Osteocyte (in vitro differentiated cells): ENCODE measurements at regions not wholly inside any gene's neighbourhood (a gene's known extent, or its start where the extent isn't known, plus 50 kb on each side); places are given as distances from the start of the nearest gene placed in this dataset.

Experiments used
- DNase-seq: peaks from one replicate; pipeline ENCODE4 v3.0.0; 2021; ENCODE audit warnings: mixed read lengths; ENCODE audit not compliant: unreplicated experiment; ENCODE audit errors: extremely low spot score
- H3K27ac Mint-ChIP-seq: one replicate; pipeline ENCODE4 v1.8.0; 2021; ENCODE audit warnings: mild to moderate bottlenecking, mixed read lengths; ENCODE audit not compliant: unreplicated experiment
- H3K27me3 Mint-ChIP-seq: one replicate; pipeline ENCODE4 v1.8.0; 2021; ENCODE audit warnings: mixed read lengths; ENCODE audit not compliant: unreplicated experiment
- H3K36me3 Mint-ChIP-seq: one replicate; pipeline ENCODE4 v1.8.0; 2021; ENCODE audit warnings: mixed read lengths; ENCODE audit not compliant: unreplicated experiment
- H3K4me1 Mint-ChIP-seq: one replicate; pipeline ENCODE4 v1.8.0; 2021; ENCODE audit warnings: mixed read lengths; ENCODE audit not compliant: unreplicated experiment
- H3K4me3 Mint-ChIP-seq: one replicate; pipeline ENCODE4 v1.8.0; 2021; ENCODE audit warnings: mild to moderate bottlenecking, moderate library complexity, mixed read lengths; ENCODE audit not compliant: unreplicated experiment
- H3K9me3 Mint-ChIP-seq: one replicate; pipeline ENCODE4 v1.8.0; 2021; ENCODE audit warnings: mixed read lengths; ENCODE audit not compliant: unreplicated experiment
- TF ChIP-seq, protein P1 (sequence below): fragments of 200-600 bp; sonication (generic); IDR thresholded peaks from 2 replicates; pipeline ENCODE4 v1.5.0; 2021; ENCODE audit warnings: antibody characterized with exemption, mild to moderate bottlenecking, moderate library complexity

DNA sequence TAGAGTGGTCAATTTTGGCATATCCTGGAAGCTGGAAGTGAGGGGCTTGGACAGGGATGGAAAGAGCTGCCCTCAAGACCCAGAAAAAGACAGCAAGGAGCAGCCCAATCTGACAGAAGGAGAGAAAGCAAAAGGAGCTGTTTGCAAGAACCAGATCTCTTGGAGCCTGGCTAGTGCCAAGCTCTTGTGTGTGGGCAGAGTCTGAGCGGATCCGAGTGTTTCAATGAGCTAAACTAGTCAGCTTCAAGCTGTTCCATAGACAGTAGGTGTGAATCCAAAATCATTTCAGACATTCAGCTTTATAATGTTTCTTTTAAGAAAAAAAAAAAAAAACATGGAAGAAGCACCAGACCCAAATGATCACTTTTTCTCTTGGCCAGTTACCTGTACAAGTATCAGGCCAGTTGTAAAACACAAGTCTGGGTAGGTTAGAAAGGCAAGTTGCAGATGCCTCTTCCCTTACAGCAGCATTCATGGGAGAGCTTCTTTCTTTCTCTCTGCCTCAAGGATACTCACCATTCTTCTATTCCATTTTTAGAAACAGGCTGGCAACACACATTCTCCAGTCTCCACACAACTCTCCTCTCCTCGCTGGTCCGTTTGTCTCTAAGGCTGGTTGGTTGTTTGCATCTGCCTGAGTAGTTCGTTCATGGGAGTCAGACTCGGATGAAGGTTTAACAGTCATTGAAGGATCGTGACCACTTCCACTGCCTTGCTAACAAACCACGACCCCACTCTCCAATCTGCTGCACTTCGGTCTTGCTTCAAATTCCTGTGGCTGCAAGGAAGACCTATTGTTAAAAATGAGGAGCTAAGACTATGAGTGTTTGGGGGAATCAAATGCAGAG lies 105.2 kb upstream of the GATB start:
- TF ChIP-seq, protein P1, sequence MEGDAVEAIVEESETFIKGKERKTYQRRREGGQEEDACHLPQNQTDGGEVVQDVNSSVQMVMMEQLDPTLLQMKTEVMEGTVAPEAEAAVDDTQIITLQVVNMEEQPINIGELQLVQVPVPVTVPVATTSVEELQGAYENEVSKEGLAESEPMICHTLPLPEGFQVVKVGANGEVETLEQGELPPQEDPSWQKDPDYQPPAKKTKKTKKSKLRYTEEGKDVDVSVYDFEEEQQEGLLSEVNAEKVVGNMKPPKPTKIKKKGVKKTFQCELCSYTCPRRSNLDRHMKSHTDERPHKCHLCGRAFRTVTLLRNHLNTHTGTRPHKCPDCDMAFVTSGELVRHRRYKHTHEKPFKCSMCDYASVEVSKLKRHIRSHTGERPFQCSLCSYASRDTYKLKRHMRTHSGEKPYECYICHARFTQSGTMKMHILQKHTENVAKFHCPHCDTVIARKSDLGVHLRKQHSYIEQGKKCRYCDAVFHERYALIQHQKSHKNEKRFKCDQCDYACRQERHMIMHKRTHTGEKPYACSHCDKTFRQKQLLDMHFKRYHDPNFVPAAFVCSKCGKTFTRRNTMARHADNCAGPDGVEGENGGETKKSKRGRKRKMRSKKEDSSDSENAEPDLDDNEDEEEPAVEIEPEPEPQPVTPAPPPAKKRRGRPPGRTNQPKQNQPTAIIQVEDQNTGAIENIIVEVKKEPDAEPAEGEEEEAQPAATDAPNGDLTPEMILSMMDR = no peak
- peaks cover 12% of the 10 kb centered on the region for H3K27me3 Mint-ChIP-seq
- no peaks in the 10 kb centered on the region for H3K4me1 Mint-ChIP-seq
- no peaks in the 10 kb centered on the region for H3K36me3 Mint-ChIP-seq
- H3K9me3 Mint-ChIP-seq = peaks cover 7% of the 10 kb centered on the region
- H3K27ac Mint-ChIP-seq = no peak overlapping the region
- DNase-seq = no peak
- no peak overlapping the region for H3K4me3 Mint-ChIP-seq

- no peak for DNase-seq
- no peak overlapping the region for H3K4me3 Mint-ChIP-seq
- peaks cover 7% of the 10 kb centered on the region for H3K9me3 Mint-ChIP-seq
- H3K36me3 Mint-ChIP-seq = no peaks in the 10 kb centered on the region
- H3K4me1 Mint-ChIP-seq = no peaks in the 10 kb centered on the region
- H3K27me3 Mint-ChIP-seq = peaks cover 12% of the 10 kb centered on the region
- TF ChIP-seq, protein P1 = no peak
- H3K27ac Mint-ChIP-seq = no peak overlapping the region
Measured at GRCh38 chr4:151865312-151865711, 104.5 kb upstream of the GATB start.

- H3K36me3 Mint-ChIP-seq = no peaks in the 10 kb centered on the region
- DNase-seq = no peak
- no peaks in the 10 kb centered on the region for H3K4me1 Mint-ChIP-seq
- peaks cover 24% of the 10 kb centered on the region for H3K27me3 Mint-ChIP-seq
- H3K4me3 Mint-ChIP-seq = no peak overlapping the region
- TF ChIP-seq, protein P1 = no peak
- H3K27ac Mint-ChIP-seq = no peak overlapping the region
- peaks cover 7% of the 10 kb centered on the region for H3K9me3 Mint-ChIP-seq
Measured at GRCh38 chr4:151864068-151864467, 103.3 kb upstream of the GATB start.

GRCh38 chr4:151862766-151863165 lies 102.0 kb upstream of the GATB start:
- no peak overlapping the region for H3K27ac Mint-ChIP-seq
- TF ChIP-seq, protein P1 = no peak
- H3K4me1 Mint-ChIP-seq = no peaks in the 10 kb centered on the region
- DNase-seq = no peak
- H3K4me3 Mint-ChIP-seq = no peak overlapping the region
- no peaks in the 10 kb centered on the region for H3K36me3 Mint-ChIP-seq
- peaks cover 36% of the 10 kb centered on the region for H3K27me3 Mint-ChIP-seq
- peaks cover 2% of the 10 kb centered on the region for H3K9me3 Mint-ChIP-seq

GRCh38 chr4:151860561-151861093 lies 99.8 kb upstream of the GATB start:
- DNase-seq = no peak
- Mint-ChIP-seq H3K4me1 (no peaks in the 10 kb centered on the region), H3K4me3 (no peak overlapping the region), H3K27me3 (peaks cover 49% of the 10 kb centered on the region), H3K36me3 (no peaks in the 10 kb centered on the region), H3K9me3 (no peaks in the 10 kb centered on the region), H3K27ac (no peak overlapping the region)
- TF ChIP-seq, protein P1 = no peak
